ENCODE measurements at regions not wholly inside any gene's neighbourhood (a gene's known extent, or its start where the extent isn't known, plus 50 kb on each side); places are given as distances from the start of the nearest gene placed in this dataset.

GRCh38 chr12:21065845-21066244 lies 65.1 kb upstream of the SLCO1B1 start:
- DNase-seq (ENCODE audit: low spot score): no peak
- TF ChIP-seq CTCF (IDR thresholded peaks at IDR 0.05; ENCODE audit: extremely low read depth, insufficient read depth, missing control alignments): peak; percentile 36
- in situ Hi-C loops (cut with MboI; ENCODE audit: low pct_unique_long_range_greater_than_20kb, low sequenced_read_pairs, unreplicated experiment): no loop called here

- no peak for DNase-seq (ENCODE audit: low spot score)
- TF ChIP-seq CTCF (IDR thresholded peaks at IDR 0.05; ENCODE audit: extremely low read depth, insufficient read depth, missing control alignments): no peak
- in situ Hi-C loops (cut with MboI; ENCODE audit: low pct_unique_long_range_greater_than_20kb, low sequenced_read_pairs, unreplicated experiment): no loop called here
Observed at GRCh38 chr12:21073129-21073528, 57.9 kb upstream of the SLCO1B1 start.

DNA sequence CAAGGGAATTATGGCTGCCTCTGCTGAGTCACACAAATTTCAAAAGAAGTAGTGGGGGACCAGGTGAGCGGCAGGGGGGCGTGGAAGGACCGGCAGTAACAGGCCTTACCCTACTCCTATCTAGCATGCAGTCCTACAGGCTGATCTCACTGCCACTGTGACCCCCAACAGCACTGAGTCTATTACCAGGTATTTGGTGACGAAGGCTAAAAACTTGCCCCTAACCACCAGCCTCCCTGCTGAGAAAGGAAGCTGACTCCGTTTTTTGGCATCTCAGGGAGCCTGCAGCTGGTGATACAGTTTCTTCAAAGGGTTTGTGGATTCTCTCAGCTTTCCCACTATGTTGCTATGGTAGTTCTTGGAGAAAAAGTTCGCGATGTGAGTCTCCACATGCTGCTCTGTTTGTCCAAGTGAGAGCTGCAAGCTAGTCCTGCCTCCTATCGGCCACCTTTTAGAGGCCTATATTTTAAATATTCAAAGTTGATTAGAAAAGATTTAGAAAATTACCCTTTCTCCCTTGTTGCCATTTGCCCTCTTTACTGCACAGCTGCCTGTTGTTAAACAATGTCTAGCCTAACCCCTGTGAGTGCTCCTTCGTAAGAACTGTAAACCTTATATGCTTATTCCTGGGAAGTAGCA lies 57.1 kb upstream of the SLCO1B1 start:
- DNase-seq (ENCODE audit: low spot score): no peak
- no peak for TF ChIP-seq CTCF (IDR thresholded peaks at IDR 0.05; ENCODE audit: extremely low read depth, insufficient read depth, missing control alignments)
- in situ Hi-C loops (cut with MboI; ENCODE audit: low pct_unique_long_range_greater_than_20kb, low sequenced_read_pairs, unreplicated experiment): no loop called here
